Natural killer cell (primary cell): ENCODE measurements at regions not wholly inside any gene's neighbourhood (a gene's known extent, or its start where the extent isn't known, plus 50 kb on each side); places are given as distances from the start of the nearest gene placed in this dataset.

Experiments used
- ATAC-seq, 3 donors: fragments of 150-1000 bp in 2 of 3; fragments of 200-7000 bp in 1 of 3; cut with Tn5 transposase; 1 replicate in 1 of 3; 2 replicates in 2 of 3; pipeline ENCODE4 v1.10.0; 2021; ENCODE audit warnings: mild to moderate bottlenecking in 2 of 3, moderate library complexity in 2 of 3
- DNase-seq, 2 donors: peaks; one replicate each; pipeline versions ENCODE4 v3.0.0 to v3.0.0-alpha.2; 2013 to 2021; ENCODE audit warnings: mixed read lengths in 1 of 2
- H3K27ac ChIP-seq: one replicate; pipeline ENCODE4 v1.5.1; 2013; ENCODE audit warnings: mild to moderate bottlenecking, low read length
- H3K27me3 ChIP-seq: one replicate; pipeline ENCODE4 v1.6.1; 2013; ENCODE audit warnings: low read length; ENCODE audit not compliant: control insufficient read depth, insufficient read depth
- H3K36me3 ChIP-seq: one replicate; pipeline ENCODE4 v1.6.1; 2013; ENCODE audit warnings: low read length; ENCODE audit not compliant: control insufficient read depth, insufficient read depth
- H3K4me1 ChIP-seq: one replicate; pipeline ENCODE4 v1.6.1; 2013; ENCODE audit warnings: low read length; ENCODE audit not compliant: control insufficient read depth, insufficient read depth
- H3K4me3 ChIP-seq: one replicate; pipeline ENCODE4 v1.5.1; 2013; ENCODE audit warnings: low read length
- H3K9me3 ChIP-seq: one replicate; pipeline ENCODE4 v1.6.1; 2013; ENCODE audit warnings: low read length; ENCODE audit not compliant: control insufficient read depth, insufficient read depth
- H3K27ac Mint-ChIP-seq, 2 donors: one replicate each; pipeline ENCODE4 v1.8.0; 2022; ENCODE audit warnings: mild to moderate bottlenecking in 2 of 2, mixed read lengths in 2 of 2, moderate library complexity in 1 of 2
- H3K27me3 Mint-ChIP-seq, 2 donors: one replicate each; pipeline ENCODE4 v1.8.0; 2022; ENCODE audit warnings: low read depth in 2 of 2, mixed read lengths in 2 of 2
- H3K36me3 Mint-ChIP-seq: one replicate; pipeline ENCODE4 v1.8.0; 2022; ENCODE audit warnings: mixed read lengths
- H3K4me1 Mint-ChIP-seq, 2 donors: one replicate each; pipeline ENCODE4 v1.8.0; 2022; ENCODE audit warnings: mixed read lengths in 2 of 2
- H3K4me3 Mint-ChIP-seq: one replicate; pipeline ENCODE4 v1.8.0; 2022; ENCODE audit warnings: mild to moderate bottlenecking, moderate library complexity, mixed read lengths
- H3K9me3 Mint-ChIP-seq, 2 donors: one replicate each; pipeline ENCODE4 v1.8.0; 2022; ENCODE audit warnings: mixed read lengths in 2 of 2
- CTCF ChIP-seq: fragments of 200-600 bp; IDR thresholded peaks from one replicate; pipeline ENCODE4 v1.8.0; 2022; ENCODE audit warnings: antibody characterized with exemption
- WGBS: methylation state at CpG from one replicate; pipeline ENCODE4 v1.1.7; 2013; ENCODE audit warnings: missing lambda C conversion rate; ENCODE audit not compliant: insufficient coverage; 5-methylcytosine and 5-hydroxymethylcytosine counted together
- intact Hi-C: fragments of 100-400 bp; cut with micrococcal nuclease; formaldehyde crosslinking; loops from one replicate; pipeline ENCODE4 v1.14.2; 2022

DNA sequence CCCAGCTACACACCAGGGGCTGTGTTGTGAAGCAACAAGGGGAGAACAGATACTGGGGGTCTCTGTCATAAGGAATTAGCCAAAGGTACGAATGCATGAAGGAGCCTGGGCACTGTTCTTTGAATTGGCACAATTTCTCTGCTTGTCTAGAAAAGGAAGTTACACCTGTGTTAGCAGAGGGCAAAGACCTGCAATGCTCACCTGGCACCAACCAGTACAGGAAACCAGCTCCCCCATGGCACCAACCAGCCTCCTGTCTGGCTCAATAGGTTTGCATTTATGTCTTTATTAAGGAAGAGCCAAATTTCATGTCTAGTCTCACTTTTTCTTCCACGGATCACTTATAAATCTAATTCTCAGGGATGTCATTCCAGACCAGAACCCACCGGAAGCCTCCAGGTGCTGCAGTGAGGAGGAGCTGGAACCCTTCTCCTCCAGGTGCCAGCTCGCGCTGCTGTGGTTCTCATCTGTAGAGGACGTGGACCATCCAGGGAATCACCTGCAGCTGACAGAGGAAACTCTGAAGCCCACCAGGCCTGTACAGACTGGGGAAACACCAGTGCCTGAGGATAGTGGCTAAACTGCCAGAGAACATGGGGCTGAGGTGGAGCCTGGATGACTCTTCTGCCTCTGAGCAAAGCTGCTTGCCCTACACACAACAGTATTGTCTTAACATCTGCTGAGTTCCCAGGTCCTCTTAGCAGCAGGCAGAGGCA is 113.4 kb upstream of the TRIM2 start:
- H3K27me3 Mint-ChIP-seq = peaks cover under 1 to 2% of the 10 kb centered on the region in 2 donors
- H3K27ac Mint-ChIP-seq = no peak overlapping the region
- no peak for TF ChIP-seq CTCF
- Histone ChIP-seq H3K4me3 (no peak overlapping the region), H3K9me3 (no peaks in the 10 kb centered on the region), H3K36me3 (no peaks in the 10 kb centered on the region), H3K27ac (no peak overlapping the region), H3K27me3 (no peaks in the 10 kb centered on the region), H3K4me1 (no peaks in the 10 kb centered on the region)
- DNase-seq (no peak), ATAC-seq (no peak)
- 87% methylated on average over 6 of the region's 6 CpGs for WGBS
- no peaks in the 10 kb centered on the region for H3K9me3 Mint-ChIP-seq
- intact Hi-C loops = no loop called here
- no peaks in the 10 kb centered on the region for H3K36me3 Mint-ChIP-seq
- H3K4me3 Mint-ChIP-seq = no peak overlapping the region
- peaks cover 0 to 2% of the 10 kb centered on the region in 2 donors for H3K4me1 Mint-ChIP-seq

GRCh38 chr4:153093396-153093795 is 110.8 kb upstream of the TRIM2 start:
- 79% methylated on average over 1 of the region's 1 CpG for WGBS

DNA sequence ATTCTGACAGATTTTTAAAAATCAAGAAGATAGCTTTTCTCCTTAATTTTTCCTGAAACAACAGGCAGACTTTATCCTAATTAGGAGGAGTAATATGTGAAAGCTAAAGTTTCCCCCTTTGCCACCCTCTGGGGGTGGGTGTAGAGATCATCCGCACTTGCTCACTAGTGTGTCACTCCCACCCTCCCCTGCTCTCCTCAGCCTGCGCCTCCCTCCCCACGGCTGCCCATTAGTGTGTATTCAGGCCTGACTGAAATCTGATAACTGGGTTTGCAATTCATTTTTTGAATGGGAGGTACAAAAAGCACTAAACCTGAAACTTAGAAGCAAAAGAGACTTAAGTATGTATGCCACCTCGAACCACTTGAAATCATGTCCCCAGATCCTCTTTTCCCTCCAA is 110.4 kb upstream of the TRIM2 start:
- no peak for TF ChIP-seq CTCF
- intact Hi-C loops = no loop called here
- Histone ChIP-seq H3K4me1 (no peaks in the 10 kb centered on the region), H3K9me3 (no peaks in the 10 kb centered on the region), H3K27ac (no peak overlapping the region), H3K36me3 (no peaks in the 10 kb centered on the region), H3K27me3 (no peaks in the 10 kb centered on the region), H3K4me3 (no peak overlapping the region)
- Mint-ChIP-seq H3K27me3 (no peaks in the 10 kb centered on the region), H3K4me1 (no peaks in the 10 kb centered on the region), H3K27ac (no peak overlapping the region), H3K9me3 (no peaks in the 10 kb centered on the region), H3K4me3 (no peak overlapping the region), H3K36me3 (no peaks in the 10 kb centered on the region)
- DNase-seq (no peak), ATAC-seq (no peak)
- 78% methylated on average over 2 of the region's 4 CpGs for WGBS

More at GRCh38 chr4:153093396-153093795, 110.8 kb upstream of the TRIM2 start:
- Mint-ChIP-seq H3K27ac (no peak overlapping the region), H3K4me1 (no peaks in the 10 kb centered on the region), H3K4me3 (no peak overlapping the region), H3K9me3 (no peaks in the 10 kb centered on the region), H3K36me3 (no peaks in the 10 kb centered on the region), H3K27me3 (no peaks in the 10 kb centered on the region)
- H3K27me3 ChIP-seq = no peaks in the 10 kb centered on the region
- no peak for TF ChIP-seq CTCF
- H3K9me3 ChIP-seq = no peaks in the 10 kb centered on the region
- no peak overlapping the region for H3K27ac ChIP-seq
- no peaks in the 10 kb centered on the region for H3K4me1 ChIP-seq
- no peak for ATAC-seq
- intact Hi-C loops = no loop called here
- H3K4me3 ChIP-seq = no peak overlapping the region
- H3K36me3 ChIP-seq = no peaks in the 10 kb centered on the region
- DNase-seq = no peak

GRCh38 chr4:153094435-153094834 is 109.8 kb upstream of the TRIM2 start:
- Mint-ChIP-seq H3K36me3 (no peaks in the 10 kb centered on the region), H3K4me3 (no peak overlapping the region), H3K9me3 (no peaks in the 10 kb centered on the region), H3K27ac (no peak overlapping the region), H3K4me1 (no peaks in the 10 kb centered on the region), H3K27me3 (no peaks in the 10 kb centered on the region)
- Histone ChIP-seq H3K36me3 (no peaks in the 10 kb centered on the region), H3K4me3 (no peak overlapping the region), H3K9me3 (no peaks in the 10 kb centered on the region), H3K4me1 (no peaks in the 10 kb centered on the region), H3K27me3 (no peaks in the 10 kb centered on the region), H3K27ac (no peak overlapping the region)
- no peak for TF ChIP-seq CTCF
- no peak for ATAC-seq
- WGBS = 98% methylated on average over 3 of the region's 3 CpGs
- DNase-seq = no peak
- intact Hi-C loops = no loop called here
